ENCODE measurements at regions not wholly inside any gene's neighbourhood (a gene's known extent, or its start where the extent isn't known, plus 50 kb on each side); places are given as distances from the start of the nearest gene placed in this dataset.

GRCh38 chr4:1470816-1471442, 64.7 kb upstream of the NKX1-1 start:
- peaks cover 6% of the 10 kb centered on the region for H3K36me3 Mint-ChIP-seq
- H3K9me3 Mint-ChIP-seq: peaks cover 19% of the 10 kb centered on the region
- no peaks in the 10 kb centered on the region for H3K4me1 Mint-ChIP-seq
- no peak overlapping the region for H3K4me3 Mint-ChIP-seq
- H3K27me3 Mint-ChIP-seq: peaks cover 14% of the 10 kb centered on the region
- no peak overlapping the region for H3K27ac Mint-ChIP-seq
- no peak for DNase-seq (ENCODE audit: low spot score in 2 of 2)
- no peak for ATAC-seq (ENCODE audit: low read depth)

GRCh38 chr4:1470393-1470670, 64.1 kb upstream of the NKX1-1 start:
- H3K27me3 Mint-ChIP-seq: peaks cover 8% of the 10 kb centered on the region
- no peak overlapping the region for H3K27ac Mint-ChIP-seq
- H3K4me1 Mint-ChIP-seq: no peaks in the 10 kb centered on the region
- ATAC-seq (ENCODE audit: low read depth) (no peak), DNase-seq (ENCODE audit: low spot score in 2 of 2) (no peak)
- H3K9me3 Mint-ChIP-seq: peaks cover 13% of the 10 kb centered on the region
- H3K36me3 Mint-ChIP-seq: peaks cover 3% of the 10 kb centered on the region
- no peak overlapping the region for H3K4me3 Mint-ChIP-seq

- H3K27ac Mint-ChIP-seq: no peak overlapping the region
- H3K27me3 Mint-ChIP-seq: peaks cover 8% of the 10 kb centered on the region
- no peak overlapping the region for H3K4me3 Mint-ChIP-seq
- H3K36me3 Mint-ChIP-seq: peaks cover 2% of the 10 kb centered on the region
- ATAC-seq (ENCODE audit: low read depth) (no peak), DNase-seq (ENCODE audit: low spot score in 2 of 2) (no peak)
- H3K9me3 Mint-ChIP-seq: peaks cover 13% of the 10 kb centered on the region
- no peaks in the 10 kb centered on the region for H3K4me1 Mint-ChIP-seq
Observed at GRCh38 chr4:1469607-1470392, 63.6 kb upstream of the NKX1-1 start.

GRCh38 chr4:1469043-1469442, 62.8 kb upstream of the NKX1-1 start:
- Mint-ChIP-seq H3K9me3 (peaks cover 13% of the 10 kb centered on the region), H3K27me3 (peaks cover 4% of the 10 kb centered on the region), H3K36me3 (peaks cover 2% of the 10 kb centered on the region), H3K27ac (no peak overlapping the region), H3K4me3 (no peak overlapping the region), H3K4me1 (no peaks in the 10 kb centered on the region)
- no peak for DNase-seq (ENCODE audit: low spot score in 2 of 2)
- ATAC-seq (ENCODE audit: low read depth): no peak

- H3K9me3 Mint-ChIP-seq: peaks cover 13% of the 10 kb centered on the region
- no peak overlapping the region for H3K27ac Mint-ChIP-seq
- H3K36me3 Mint-ChIP-seq: peaks cover 2% of the 10 kb centered on the region
- no peak for ATAC-seq (ENCODE audit: low read depth)
- no peak for DNase-seq (ENCODE audit: low spot score in 2 of 2)
- H3K27me3 Mint-ChIP-seq: peaks cover 5% of the 10 kb centered on the region
- H3K4me3 Mint-ChIP-seq: no peak overlapping the region
- H3K4me1 Mint-ChIP-seq: no peaks in the 10 kb centered on the region
Observed at GRCh38 chr4:1467581-1468458, 61.6 kb upstream of the NKX1-1 start.

- H3K4me1 Mint-ChIP-seq: no peaks in the 10 kb centered on the region
- H3K4me3 Mint-ChIP-seq: no peak overlapping the region
- H3K27me3 Mint-ChIP-seq: peaks cover 7% of the 10 kb centered on the region
- no peak for ATAC-seq (ENCODE audit: low read depth)
- no peak overlapping the region for H3K27ac Mint-ChIP-seq
- H3K9me3 Mint-ChIP-seq: peaks cover 13% of the 10 kb centered on the region
- peaks cover 2% of the 10 kb centered on the region for H3K36me3 Mint-ChIP-seq
- DNase-seq (ENCODE audit: low spot score in 2 of 2): no peak
Observed at GRCh38 chr4:1466863-1467165, 60.6 kb upstream of the NKX1-1 start.

- H3K4me3 Mint-ChIP-seq: no peak overlapping the region
- peaks cover 9% of the 10 kb centered on the region for H3K27me3 Mint-ChIP-seq
- H3K36me3 Mint-ChIP-seq: peaks cover 2% of the 10 kb centered on the region
- DNase-seq (ENCODE audit: low spot score in 2 of 2): no peak
- H3K9me3 Mint-ChIP-seq: peaks cover 13% of the 10 kb centered on the region
- no peak overlapping the region for H3K27ac Mint-ChIP-seq
- no peak for ATAC-seq (ENCODE audit: low read depth)
- no peaks in the 10 kb centered on the region for H3K4me1 Mint-ChIP-seq
Observed at GRCh38 chr4:1466034-1466862, 60.0 kb upstream of the NKX1-1 start.

GRCh38 chr4:1465173-1466033, 59.2 kb upstream of the NKX1-1 start:
- Mint-ChIP-seq H3K36me3 (peaks cover 2% of the 10 kb centered on the region), H3K4me3 (no peak overlapping the region), H3K27ac (no peak overlapping the region), H3K9me3 (peaks cover 13% of the 10 kb centered on the region), H3K27me3 (peaks cover 14% of the 10 kb centered on the region), H3K4me1 (no peaks in the 10 kb centered on the region)
- no peak for ATAC-seq (ENCODE audit: low read depth)
- DNase-seq (ENCODE audit: low spot score in 2 of 2): no peak

GRCh38 chr4:1464581-1465171, 58.4 kb upstream of the NKX1-1 start:
- Mint-ChIP-seq H3K4me3 (no peak overlapping the region), H3K9me3 (peaks cover 13% of the 10 kb centered on the region), H3K27me3 (peaks cover 19% of the 10 kb centered on the region), H3K36me3 (peaks cover 2% of the 10 kb centered on the region), H3K27ac (no peak overlapping the region), H3K4me1 (no peaks in the 10 kb centered on the region)
- ATAC-seq (ENCODE audit: low read depth) (no peak), DNase-seq (ENCODE audit: low spot score in 2 of 2) (no peak)

GRCh38 chr4:1463927-1464540, 57.8 kb upstream of the NKX1-1 start:
- no peak overlapping the region for H3K27ac Mint-ChIP-seq
- H3K27me3 Mint-ChIP-seq: peaks cover 19% of the 10 kb centered on the region
- DNase-seq (ENCODE audit: low spot score in 2 of 2) (no peak), ATAC-seq (ENCODE audit: low read depth) (no peak)
- H3K9me3 Mint-ChIP-seq: peaks cover 13% of the 10 kb centered on the region
- no peaks in the 10 kb centered on the region for H3K4me1 Mint-ChIP-seq
- peaks cover 2% of the 10 kb centered on the region for H3K36me3 Mint-ChIP-seq
- no peak overlapping the region for H3K4me3 Mint-ChIP-seq

- H3K4me1 Mint-ChIP-seq: no peaks in the 10 kb centered on the region
- DNase-seq (ENCODE audit: low spot score in 2 of 2): no peak
- peaks cover 14% of the 10 kb centered on the region for H3K9me3 Mint-ChIP-seq
- peaks cover 2% of the 10 kb centered on the region for H3K36me3 Mint-ChIP-seq
- no peak overlapping the region for H3K27ac Mint-ChIP-seq
- ATAC-seq (ENCODE audit: low read depth): no peak
- H3K4me3 Mint-ChIP-seq: no peak overlapping the region
- H3K27me3 Mint-ChIP-seq: peaks cover 22% of the 10 kb centered on the region
Observed at GRCh38 chr4:1463088-1463926, 57.1 kb upstream of the NKX1-1 start.

GRCh38 chr4:1462768-1463075, 56.5 kb upstream of the NKX1-1 start:
- no peak for DNase-seq (ENCODE audit: low spot score in 2 of 2)
- H3K27ac Mint-ChIP-seq: no peak overlapping the region
- H3K4me3 Mint-ChIP-seq: no peak overlapping the region
- H3K27me3 Mint-ChIP-seq: peaks cover 26% of the 10 kb centered on the region
- H3K9me3 Mint-ChIP-seq: peaks cover 12% of the 10 kb centered on the region
- no peak for ATAC-seq (ENCODE audit: low read depth)
- peaks cover 4% of the 10 kb centered on the region for H3K36me3 Mint-ChIP-seq
- no peaks in the 10 kb centered on the region for H3K4me1 Mint-ChIP-seq

Measured in memory B cell (primary cell).